ENCODE measurements at regions not wholly inside any gene's neighbourhood (a gene's known extent, or its start where the extent isn't known, plus 50 kb on each side); places are given as distances from the start of the nearest gene placed in this dataset.

DNA sequence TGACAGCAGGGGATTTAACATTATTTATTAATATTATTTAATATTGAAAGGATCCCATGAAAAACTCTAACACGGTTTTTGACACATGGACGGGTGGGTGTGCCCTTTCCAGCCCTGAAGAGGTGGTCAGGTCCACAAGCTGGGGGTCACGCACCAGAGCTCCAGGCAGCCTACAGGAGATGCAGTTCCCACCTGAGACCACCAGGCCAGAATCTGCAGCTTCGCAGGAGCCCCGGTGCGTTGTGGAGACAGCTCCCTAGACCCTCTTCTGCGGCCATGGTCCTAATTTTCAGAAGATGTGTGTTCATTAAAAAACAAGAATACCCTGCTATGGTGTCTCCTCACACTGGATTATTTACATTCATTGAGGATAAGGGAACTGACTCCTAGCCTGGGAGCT is 331.1 kb downstream of the C16orf95 start:
- no peak for ATAC-seq

DNA sequence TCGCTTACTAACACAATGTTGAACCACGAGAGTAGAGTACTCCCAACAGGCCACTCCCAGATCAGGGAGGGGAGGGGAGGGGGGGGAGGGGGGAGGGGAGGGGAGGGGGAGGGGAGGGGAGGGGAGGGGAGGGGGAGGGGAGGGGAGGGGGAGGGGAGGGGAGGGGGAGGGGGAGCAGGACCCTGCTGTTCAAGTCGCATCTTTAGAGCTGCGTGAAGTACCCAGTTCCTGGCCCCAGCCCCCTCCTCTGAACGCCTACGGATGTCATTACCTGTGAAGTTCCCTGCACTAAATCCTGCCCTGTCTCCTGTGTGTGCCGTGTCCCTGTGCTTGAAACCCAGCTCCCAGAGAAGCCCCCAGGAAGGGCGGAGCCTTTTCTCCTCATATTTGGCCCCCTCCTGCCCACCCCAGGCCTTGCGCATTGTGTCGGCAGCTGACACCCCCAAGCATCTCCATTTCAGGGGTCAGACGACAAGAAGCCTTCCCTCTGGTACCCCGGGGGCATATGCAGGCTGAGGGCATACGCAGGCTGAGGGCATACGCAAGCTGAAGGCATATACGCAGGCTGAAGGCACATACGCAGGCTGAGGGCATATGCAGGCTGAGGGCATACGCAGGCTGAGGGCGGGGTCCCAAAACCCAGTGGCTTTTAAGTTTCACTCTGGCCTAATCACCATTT is 330.2 kb downstream of the C16orf95 start:
- peaks cover 16% of the 10 kb centered on the region for H3K27me3 ChIP-seq (ENCODE audit: low read depth)
- H3K4me1 ChIP-seq: no peaks in the 10 kb centered on the region
- H3K4me3 ChIP-seq: no peak overlapping the region
- ATAC-seq (no peak), DNase-seq (no peak)
- no peaks in the 10 kb centered on the region for H3K9me3 ChIP-seq
- TF ChIP-seq, protein P1, sequence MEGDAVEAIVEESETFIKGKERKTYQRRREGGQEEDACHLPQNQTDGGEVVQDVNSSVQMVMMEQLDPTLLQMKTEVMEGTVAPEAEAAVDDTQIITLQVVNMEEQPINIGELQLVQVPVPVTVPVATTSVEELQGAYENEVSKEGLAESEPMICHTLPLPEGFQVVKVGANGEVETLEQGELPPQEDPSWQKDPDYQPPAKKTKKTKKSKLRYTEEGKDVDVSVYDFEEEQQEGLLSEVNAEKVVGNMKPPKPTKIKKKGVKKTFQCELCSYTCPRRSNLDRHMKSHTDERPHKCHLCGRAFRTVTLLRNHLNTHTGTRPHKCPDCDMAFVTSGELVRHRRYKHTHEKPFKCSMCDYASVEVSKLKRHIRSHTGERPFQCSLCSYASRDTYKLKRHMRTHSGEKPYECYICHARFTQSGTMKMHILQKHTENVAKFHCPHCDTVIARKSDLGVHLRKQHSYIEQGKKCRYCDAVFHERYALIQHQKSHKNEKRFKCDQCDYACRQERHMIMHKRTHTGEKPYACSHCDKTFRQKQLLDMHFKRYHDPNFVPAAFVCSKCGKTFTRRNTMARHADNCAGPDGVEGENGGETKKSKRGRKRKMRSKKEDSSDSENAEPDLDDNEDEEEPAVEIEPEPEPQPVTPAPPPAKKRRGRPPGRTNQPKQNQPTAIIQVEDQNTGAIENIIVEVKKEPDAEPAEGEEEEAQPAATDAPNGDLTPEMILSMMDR (IDR thresholded peaks at IDR 0.05): no peak
- H3K27ac ChIP-seq: no peak overlapping the region
- intact Hi-C loops (cut with DNase I): no loop called here
- no peaks in the 10 kb centered on the region for H3K36me3 ChIP-seq

More for the DNA sequence above, 331.1 kb downstream of the C16orf95 start:
- intact Hi-C loops (cut with DNase I): no loop called here
- TF ChIP-seq, protein P1 (IDR thresholded peaks at IDR 0.05): no peak
- no peak for DNase-seq
- Histone ChIP-seq H3K36me3 (no peaks in the 10 kb centered on the region), H3K4me3 (no peak overlapping the region), H3K27me3 (ENCODE audit: low read depth) (peaks cover 16% of the 10 kb centered on the region), H3K4me1 (no peaks in the 10 kb centered on the region), H3K9me3 (no peaks in the 10 kb centered on the region), H3K27ac (no peak overlapping the region)

DNA sequence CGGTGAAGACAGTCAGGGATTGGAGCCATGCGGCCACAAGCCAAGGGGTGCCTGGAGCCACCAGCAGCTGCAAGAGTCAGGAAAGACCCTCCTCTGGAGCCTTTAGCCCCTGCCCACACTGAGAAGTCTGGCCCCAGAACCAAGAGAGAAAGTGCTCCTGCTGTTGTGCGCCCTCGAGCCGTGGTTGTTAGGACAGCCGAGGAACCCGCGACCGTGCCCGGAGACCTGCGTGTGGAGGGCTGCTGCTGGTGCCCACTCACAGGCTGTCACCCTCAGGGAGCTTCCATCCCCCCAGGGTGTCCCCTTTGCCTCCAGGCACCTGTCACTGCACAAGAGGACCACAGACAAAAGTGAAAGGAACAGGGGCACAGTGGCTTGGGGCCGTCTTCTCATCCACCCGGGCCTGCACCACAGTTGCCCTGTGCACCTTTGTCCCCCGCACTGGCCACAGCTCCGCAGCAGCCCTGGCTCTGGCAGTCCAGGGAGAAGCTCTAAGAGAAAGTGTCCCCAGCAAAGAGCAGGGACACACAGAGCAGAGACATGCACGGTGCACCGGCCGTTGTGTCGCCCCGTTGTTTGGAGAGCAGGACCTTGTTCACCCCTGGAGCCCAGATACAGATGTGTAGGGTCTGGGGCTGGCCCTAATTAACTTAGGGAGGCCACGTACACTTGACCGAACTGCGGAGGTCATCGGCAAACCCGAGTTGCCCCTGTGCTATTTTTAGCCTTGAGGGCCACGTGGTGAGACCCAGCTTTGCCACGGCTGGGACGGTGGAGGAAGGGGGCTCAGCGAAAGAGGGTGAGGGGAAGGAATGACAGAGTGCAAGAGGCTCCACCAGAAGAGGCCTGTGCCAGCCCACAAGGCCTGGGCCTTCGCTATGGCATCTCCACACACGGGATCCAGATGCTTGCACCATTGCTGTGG is 329.2 kb downstream of the C16orf95 start:
- TF ChIP-seq, protein P1 (IDR thresholded peaks at IDR 0.05): no peak
- Histone ChIP-seq H3K4me1 (no peaks in the 10 kb centered on the region), H3K36me3 (no peaks in the 10 kb centered on the region), H3K27me3 (ENCODE audit: low read depth) (peaks cover 16% of the 10 kb centered on the region), H3K4me3 (no peak overlapping the region), H3K9me3 (no peaks in the 10 kb centered on the region), H3K27ac (no peak overlapping the region)
- ATAC-seq (no peak), DNase-seq (no peak)
- intact Hi-C loops (cut with DNase I): no loop called here

DNA sequence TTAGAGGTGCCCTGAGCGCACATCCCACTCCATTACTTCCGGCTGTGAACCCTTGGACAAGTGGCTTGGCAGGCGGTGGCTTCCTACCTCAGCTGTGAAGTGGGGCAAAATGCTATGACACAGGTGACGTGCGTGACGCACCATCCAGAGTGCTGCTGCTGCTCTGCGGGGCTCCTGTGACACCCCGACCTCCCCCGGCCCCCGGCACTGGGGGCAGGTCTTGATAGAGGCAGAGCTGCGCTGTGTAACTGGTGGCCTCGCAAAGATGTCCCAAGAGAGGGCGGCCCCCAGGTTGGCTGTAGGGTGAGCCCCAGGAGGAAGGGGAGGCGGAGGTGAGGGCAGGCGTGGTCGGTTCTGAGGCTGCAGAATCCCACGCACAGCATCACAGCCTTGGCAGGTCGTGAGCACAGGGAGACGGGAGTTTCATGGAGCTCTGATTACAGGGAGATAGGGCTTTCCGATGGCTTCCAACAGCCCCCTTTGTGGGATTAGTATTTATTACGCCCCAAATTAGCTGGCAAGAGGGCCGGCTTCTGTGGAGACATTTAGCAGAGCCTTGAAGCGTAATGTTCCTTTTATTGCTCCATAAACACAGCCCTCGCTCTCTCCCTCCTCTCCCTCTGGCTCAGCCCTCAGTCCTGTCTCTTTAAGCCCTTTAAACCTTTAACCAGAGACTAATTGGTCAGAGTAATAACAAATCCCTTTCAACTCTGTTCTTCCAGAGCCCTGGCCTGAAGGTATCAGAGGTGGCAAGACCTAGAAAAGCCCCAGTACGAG is 328.1 kb downstream of the C16orf95 start:
- ATAC-seq (peak in 1 of 2 donors; percentile 11), DNase-seq (no peak)
- Histone ChIP-seq H3K4me3 (no peak overlapping the region), H3K9me3 (no peaks in the 10 kb centered on the region), H3K27me3 (ENCODE audit: low read depth) (peaks cover 24% of the 10 kb centered on the region), H3K27ac (no peak overlapping the region), H3K36me3 (no peaks in the 10 kb centered on the region), H3K4me1 (no peaks in the 10 kb centered on the region)
- TF ChIP-seq, protein P1 (IDR thresholded peaks at IDR 0.05): no peak
- intact Hi-C loops (cut with DNase I): no loop called here

DNA sequence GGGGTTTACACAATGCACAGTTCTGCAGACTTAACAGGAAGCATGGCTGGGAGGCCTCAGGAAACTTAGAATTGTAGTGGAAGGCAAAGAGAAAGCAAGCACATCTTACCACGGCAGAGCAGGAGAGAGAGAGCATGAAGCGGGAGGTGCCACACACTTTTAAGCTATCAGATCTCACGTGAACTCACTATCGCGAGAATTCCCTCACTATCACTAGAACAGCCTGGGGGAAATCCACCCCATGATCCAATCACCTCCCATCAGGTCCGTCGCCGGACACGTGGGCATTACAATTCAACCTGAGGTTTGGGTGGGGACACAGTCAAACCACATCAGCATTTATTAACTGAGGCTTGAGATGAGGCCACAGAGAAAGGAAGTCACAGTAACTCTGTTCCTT is 326.7 kb downstream of the C16orf95 start:
- DNase-seq (no peak), ATAC-seq (no peak)
- Histone ChIP-seq H3K4me1 (no peaks in the 10 kb centered on the region), H3K4me3 (no peak overlapping the region), H3K9me3 (no peaks in the 10 kb centered on the region), H3K27ac (no peak overlapping the region), H3K27me3 (ENCODE audit: low read depth) (peaks cover 32% of the 10 kb centered on the region), H3K36me3 (no peaks in the 10 kb centered on the region)
- TF ChIP-seq, protein P1 (IDR thresholded peaks at IDR 0.05): no peak
- intact Hi-C loops (cut with DNase I): no loop called here
